Cerebellar nuclear complex (tissue), 1 donor: ENCODE measurements at regions not wholly inside any gene's neighbourhood (a gene's known extent, or its start where the extent isn't known, plus 50 kb on each side); places are given as distances from the start of the nearest gene placed in this dataset.
"Not testable (repeated sequence)": the region's sequence is repeated elsewhere in the genome, so short reads cannot be mapped to it uniquely, and the experiment has no call there.

Experiments
- DNase-seq, 2 experiments: peaks; one replicate each; lab custom pipeline; 2025; lab: John Stamatoyannopoulos, UW

DNA sequence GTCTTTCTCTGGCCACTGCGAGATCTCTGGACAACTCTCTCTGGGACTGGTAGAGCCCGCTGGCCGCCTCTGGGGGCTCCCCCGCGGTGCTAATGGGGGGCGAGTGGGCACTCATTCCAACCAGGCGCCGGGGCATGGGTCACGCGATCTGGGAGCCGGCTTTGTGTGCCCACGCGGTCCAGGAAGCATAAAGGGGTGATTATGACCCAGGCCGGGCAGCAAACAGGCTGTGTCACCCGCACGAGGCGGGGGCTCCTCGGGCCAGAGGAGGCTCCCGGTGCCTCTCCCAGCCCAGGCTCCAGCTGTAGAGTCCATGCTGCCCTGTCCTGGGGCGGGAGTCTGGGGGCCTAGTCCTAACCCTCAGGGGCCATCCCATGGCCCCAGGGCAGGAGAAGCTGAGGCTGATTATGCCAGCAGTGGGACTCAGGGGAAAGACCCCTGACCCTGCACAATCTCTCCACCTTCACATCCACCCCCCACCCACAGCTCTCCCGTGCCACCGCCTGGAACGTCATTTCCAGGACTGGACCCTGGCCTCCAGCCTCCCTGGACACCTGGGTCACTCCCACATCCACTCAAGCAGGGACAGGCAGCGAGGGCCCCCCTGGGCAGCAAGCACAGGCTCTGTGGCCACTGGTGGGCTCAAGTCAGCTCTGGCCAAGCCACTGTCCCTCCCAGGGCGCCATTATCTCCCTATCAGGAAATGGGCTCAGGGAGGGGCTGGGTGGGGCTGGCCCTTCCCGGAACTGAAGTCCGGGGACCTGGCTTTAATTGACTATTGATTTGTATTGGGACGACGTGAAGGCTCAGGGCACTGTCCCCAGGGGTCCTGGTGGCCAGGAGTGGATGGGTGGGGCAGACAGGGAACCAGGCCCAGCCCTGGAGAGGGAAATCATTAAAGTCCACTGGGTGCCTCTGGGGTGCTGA is 50.0 kb downstream of the PTPRS start:
- no peak for DNase-seq

DNA sequence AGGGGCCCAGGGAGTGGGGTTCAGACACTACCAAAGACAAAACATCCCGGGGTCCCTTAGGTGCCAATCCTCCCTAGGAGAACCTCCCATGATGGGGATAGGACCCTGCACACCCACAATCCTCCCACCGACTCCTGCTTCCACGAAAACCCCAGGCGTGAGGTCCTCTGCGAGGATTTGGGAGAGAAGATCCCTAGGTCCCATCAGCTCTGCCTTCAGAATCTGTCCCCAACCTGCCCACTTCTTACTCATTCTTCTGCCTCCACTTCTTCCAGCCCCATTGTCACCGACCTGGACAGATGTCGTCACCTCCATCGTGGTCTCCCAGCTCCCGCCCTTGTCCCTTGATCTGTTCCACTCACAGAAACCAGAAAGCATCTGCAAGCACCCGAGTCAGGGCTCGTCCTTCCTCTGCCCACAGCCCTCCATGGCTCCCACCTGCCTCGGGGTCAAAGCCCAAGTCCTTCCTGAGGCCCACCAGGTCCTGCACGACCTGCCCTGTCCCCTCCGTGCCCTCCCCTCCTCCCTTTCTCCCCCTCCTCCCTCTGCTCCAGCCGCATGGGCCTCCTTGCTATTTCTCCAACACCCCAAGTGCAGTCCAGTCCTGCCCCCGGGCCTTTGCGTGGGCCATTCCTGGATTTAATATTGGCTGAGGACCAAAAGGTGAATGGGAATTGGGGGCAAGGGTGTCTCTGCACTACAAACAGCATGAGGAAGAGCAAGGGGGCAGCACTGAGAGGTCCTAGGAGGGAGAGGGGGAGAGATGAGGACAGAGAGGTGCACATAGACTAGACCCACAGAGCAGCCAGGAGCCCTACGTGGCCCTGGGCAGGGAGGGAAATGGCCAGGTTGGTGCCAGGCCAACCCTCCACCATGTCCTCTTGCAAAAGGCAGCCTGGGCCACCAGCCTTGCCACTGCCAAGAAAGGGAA is 51.3 kb downstream of the PTPRS start:
- DNase-seq = no peak

GRCh38 chr19:5288347-5288739 is 52.3 kb downstream of the PTPRS start:
- no peak for DNase-seq

- DNase-seq = no peak
Observed at GRCh38 chr19:5287066-5287465, 53.5 kb downstream of the PTPRS start.

DNA sequence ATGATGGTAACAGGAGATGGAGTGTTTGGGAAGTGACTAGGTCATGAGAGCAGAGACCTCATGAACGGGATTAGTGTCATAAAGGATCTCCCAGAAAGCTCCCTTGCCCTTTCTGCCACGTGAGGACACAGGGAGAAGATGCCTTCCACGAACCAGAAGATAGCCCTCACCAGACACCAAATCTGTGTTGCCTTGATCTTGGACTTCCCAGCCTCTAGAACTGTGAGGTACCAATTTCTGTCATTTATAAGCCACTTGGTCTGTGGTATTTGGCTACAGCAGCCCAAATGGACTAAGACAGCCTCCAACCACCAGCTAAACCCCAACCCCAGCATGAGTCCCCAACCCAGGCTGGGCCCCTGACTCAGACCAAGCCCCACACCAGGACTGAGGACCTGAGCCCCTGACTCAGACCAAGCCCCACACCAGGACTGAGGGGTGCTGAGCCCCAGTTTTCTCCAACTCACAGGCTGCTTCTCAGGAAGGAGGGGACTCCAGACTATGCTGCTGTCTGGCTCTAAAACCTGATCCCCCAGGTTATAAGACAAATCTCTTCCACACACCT is 54.1 kb downstream of the PTPRS start:
- DNase-seq = no peak

- DNase-seq = no peak
Observed at GRCh38 chr19:5285955-5286354, 54.7 kb downstream of the PTPRS start.

DNA sequence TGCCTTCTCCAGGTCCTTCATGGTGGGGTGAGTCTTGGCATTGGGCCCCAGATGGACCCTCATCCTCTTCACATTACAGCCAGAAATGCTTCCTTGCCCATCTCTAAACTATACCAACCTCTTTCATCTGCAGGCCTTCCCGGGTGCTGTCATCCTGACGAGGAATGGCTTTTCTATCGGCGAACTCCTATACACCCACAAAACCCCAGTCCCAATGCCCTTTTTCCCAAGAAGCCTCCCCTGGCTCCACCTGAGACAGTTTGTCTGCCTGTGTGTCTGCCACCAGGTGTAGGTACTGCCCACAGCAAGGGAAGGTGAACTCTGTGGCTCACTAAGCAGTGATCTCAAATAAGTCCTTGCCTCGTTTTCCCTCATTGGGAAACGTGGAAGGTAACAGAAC is 55.3 kb downstream of the PTPRS start:
- no peak for DNase-seq

GRCh38 chr19:5282901-5283300 is 57.7 kb downstream of the PTPRS start:
- no peak for DNase-seq

DNA sequence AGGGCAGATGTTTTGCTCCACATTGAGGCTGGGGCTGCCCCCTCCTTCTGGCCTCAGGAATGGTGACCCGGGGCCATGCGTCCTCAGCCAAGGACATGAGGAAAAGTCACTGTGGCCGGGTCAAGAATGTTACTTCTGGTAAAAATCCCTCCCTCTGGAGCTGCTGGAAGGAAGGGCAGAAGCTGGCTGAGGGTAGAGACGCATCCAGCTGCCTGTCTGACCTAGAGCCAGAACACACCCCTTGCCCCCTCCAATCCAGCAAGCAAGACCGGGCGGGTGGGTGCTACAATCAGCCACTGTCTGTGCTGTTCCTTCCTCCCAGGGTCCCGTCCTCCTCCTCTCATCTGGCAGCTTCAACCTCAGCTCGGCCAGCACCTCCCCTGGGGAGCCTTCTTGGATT is 59.0 kb downstream of the PTPRS start:
- DNase-seq = no peak

DNA sequence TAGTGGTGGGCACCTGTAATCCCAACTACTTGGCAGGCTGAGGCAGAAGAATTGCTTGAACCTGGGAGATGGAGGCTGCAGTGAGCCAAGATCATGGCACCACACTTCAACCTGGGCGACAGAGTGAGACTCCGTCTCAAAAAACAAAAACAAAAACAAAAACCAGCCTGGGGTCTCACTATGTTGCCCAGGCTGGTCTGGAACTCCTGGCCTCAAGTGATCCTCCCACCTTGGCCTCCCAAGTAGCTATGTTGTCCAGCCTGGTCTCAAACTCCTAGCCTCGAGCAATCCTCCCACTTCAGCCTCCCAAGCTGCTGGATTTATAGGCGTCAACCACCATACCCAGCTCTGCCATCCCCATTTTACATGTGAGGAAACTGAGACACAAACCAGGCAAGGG is 64.9 kb downstream of the PTPRS start:
- DNase-seq = not testable (repeated sequence)

DNA sequence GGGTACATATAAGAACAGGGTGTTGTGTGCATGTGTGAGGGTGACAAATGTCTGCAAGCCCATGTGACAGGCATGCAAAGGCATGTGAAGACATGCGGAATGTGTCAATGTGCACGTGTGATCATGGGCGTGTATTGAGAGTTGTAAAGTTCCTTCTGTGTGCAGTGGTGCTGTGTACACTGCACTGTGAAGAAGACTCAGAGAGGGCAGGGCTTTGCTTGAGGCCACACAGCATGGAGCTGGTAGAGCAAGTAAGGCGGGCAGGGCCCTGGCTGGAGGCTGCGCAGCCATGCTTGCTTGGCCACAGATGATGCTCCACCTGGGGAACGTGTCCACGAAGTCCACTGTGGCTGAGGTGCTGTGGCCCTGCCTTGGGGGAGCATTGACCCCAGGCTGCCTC is 66.8 kb downstream of the PTPRS start:
- no peak for DNase-seq

DNA sequence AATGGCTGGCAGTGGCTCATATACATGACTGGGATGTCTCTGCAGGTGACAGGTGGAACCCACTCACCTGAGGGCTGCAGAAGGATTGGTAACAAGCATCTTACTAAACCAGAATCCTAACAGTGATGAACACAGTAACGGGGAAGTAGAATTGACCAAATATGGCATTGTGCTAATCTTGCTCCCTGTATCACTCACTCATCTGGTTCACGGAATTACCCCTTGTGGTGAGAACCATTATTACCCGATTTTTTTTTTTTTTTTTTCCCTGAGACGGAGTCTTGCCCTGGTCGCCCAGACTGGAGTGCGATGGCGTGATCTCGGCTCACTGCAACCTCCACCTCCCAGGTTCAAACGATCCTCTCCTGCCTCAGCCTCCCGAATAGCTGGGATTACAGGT is 69.5 kb downstream of the PTPRS start:
- no peak for DNase-seq

DNA sequence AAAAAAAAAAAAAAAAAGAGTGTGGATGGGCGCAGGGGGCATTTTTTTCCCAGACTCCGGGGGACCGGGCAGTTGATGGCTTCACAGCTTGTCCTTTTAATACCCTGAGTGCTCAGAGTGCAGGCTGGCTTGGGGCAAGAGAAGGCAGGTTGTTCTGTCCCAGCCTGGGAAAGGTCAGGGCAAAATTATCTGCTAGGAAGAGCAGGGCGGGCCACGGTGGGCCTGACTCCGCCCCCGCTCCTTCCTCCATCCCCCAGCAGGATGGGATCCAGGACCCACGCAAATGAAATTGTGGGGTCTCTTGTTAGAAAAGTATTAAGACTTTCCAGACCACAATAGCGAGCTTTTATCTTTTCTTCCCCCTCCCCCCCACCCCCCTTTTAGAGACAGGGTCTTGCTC is 70.7 kb downstream of the PTPRS start:
- DNase-seq = no peak

DNA sequence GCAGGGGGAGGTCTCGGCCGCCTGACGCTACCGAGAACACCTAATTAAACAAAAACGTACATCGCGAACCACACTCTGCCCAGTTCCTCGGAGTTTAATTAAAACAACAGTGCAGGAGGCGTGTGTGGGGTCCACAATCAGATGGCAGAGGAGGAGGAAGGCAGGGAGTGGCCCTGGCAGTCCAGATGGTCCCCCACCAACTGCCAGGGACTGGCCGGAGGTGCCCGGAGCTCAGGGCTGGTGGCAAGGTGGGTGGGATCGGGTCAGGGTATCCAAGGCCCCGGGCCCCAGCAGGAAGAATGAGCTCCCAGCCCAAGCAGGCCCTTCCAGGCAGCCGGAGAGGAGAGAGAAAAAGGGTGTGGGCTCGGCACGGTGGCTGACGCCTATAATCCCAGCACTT is 71.3 kb downstream of the PTPRS start:
- DNase-seq = no peak

DNA sequence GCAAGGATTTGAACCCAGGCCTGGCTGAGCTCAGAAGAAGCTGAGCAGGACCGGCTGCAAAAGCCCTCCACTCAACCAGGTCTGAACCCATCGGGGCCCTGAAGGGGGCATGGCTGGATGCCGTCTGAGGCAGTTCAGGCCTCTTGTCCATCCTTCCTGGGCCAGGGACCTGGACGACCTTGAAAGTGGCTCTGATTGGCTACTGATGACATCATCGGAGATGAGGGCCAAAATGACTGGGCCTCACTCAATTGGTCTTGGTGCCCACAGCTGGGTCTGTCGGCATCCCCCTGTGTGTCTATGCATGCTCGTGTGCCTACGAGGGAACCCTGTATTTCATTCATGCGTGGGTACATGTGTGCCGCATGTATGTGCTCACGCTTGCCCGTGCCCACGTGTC is 71.8 kb downstream of the PTPRS start:
- no peak for DNase-seq

DNA sequence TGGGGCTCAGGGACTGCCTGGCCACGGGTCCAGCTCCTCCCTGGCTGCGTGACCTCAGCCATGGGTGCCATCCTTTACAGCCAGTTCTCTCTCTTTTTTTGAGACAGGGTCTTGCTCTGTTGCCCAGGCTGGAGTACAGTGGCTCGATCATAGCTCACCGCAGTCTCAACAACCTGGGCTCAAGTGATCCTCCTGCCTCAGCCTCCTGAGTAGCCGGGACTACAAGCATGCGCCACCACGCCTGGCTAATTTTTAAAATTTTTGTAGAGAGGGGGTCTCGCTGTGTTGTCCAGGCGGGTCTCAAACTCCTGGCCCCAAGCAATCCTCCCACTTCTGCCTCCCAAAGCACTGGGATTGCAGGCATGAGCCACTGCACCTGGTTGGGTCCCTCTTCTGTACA is 75.4 kb downstream of the PTPRS start:
- DNase-seq = no peak

- DNase-seq = no peak
Observed at GRCh38 chr19:5264453-5264852, 76.2 kb downstream of the PTPRS start.

DNA sequence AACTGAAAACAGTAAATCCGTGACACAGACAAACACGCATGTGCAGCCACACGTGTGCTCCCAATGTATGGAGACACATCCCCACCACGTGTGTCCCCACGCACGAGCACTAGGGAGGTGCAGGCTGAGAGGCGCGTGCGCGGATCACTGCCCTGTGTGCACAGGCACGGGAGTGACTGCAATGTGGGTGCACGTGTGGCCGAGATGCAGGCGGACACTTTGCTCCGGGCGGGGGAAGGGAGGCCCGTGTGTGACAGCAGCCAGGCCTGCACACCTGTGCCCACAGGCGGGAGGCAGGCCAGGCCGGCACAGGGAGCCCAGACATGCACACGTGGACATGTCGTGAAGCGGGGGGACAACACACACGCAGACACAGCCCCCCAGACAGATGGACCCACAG is 77.0 kb downstream of the PTPRS start:
- no peak for DNase-seq

DNA sequence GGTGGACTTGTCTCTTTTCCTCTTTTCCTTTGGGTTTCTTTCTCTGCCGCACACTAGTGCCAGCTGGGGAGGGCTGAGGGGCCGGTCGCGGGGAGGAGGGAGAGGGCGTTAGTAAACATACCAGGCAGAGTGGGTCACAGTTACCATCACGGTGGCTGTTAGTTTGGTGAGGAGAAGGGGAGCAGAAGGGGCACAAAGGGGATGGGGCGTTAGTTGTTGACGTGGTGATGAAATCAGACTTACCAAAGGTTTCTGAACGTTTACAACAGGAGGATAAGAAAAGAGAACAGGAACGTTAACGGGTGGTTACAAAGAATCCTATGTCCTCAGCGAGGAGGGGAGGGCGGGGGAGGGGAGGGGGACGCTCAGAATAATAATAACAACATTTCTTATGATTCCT is 77.9 kb downstream of the PTPRS start:
- DNase-seq = no peak

GRCh38 chr19:5261156-5261890 is 79.3 kb downstream of the PTPRS start:
- no peak for DNase-seq

DNA sequence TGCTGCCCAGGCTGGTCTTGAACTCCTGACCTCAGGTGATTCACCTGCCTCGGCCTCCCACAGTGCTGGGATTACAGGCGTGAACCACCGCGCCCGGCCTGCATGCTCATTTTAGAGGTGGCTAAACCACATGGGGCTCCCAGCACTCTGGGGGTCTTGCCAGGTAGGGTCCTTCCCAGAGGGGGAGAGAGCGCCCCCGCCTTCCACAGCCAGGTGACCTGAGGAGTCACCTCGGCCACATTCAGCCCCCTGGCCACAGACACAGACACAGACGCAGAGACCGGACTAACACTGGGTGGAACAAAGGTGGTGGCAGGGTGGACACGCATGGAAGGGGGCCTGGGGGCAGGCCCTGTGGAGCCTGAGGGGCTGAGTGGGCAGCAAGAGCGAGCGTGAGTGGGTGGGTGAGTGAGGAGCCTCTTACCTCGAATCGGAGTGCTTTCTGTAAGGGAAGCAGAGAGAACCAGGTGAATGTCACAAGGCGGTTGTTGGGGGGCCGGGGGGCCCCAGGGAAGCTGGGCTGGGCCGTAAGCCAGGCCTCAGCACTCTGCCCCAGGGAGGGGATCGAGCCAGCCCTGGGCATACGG is 80.1 kb downstream of the PTPRS start:
- DNase-seq = no peak

GRCh38 chr19:5259750-5260149 is 80.9 kb downstream of the PTPRS start:
- DNase-seq = no peak
